Transverse colon (tissue), 4 donors: ENCODE measurements at regions not wholly inside any gene's neighbourhood (a gene's known extent, or its start where the extent isn't known, plus 50 kb on each side); places are given as distances from the start of the nearest gene placed in this dataset.

Experiments
- DNase-seq: peaks from one replicate; pipeline ENCODE4 v3.0.0-alpha.2; 2019
- H3K27ac ChIP-seq, 4 donors: fragments of 200-600 bp; sonication (generic); 2 replicates each; pipeline ENCODE4 v1.5.1; 2016 to 2018; ENCODE audit warnings: inconsistent platforms in 4 of 4
- H3K27me3 ChIP-seq: fragments of 200-600 bp; sonication (generic); 2 replicates; pipeline ENCODE4 v1.5.1; 2017; ENCODE audit warnings: inconsistent platforms
- H3K36me3 ChIP-seq, 4 donors: fragments of 200-600 bp; sonication (generic); 2 replicates each; pipeline ENCODE4 v1.5.1; 2017 to 2019; ENCODE audit warnings: inconsistent platforms in 4 of 4
- H3K4me1 ChIP-seq, 4 donors: fragments of 200-600 bp; sonication (generic); 2 replicates each; pipeline ENCODE4 v1.5.1; 2017 to 2020; ENCODE audit warnings: inconsistent platforms in 4 of 4
- H3K4me3 ChIP-seq, 4 donors: fragments of 200-600 bp; sonication (generic); 1 replicate in 1 of 4; 2 replicates in 3 of 4; pipeline versions ENCODE4 v1.5.1 to v1.6.1; 2017 to 2019; ENCODE audit warnings: inconsistent platforms in 4 of 4
- H3K9me3 ChIP-seq, 2 donors: fragments of 200-600 bp; sonication (generic); 2 replicates each; pipeline ENCODE4 v1.5.1; 2017 to 2019; ENCODE audit warnings: inconsistent platforms in 2 of 2
- EP300 ChIP-seq: sonication (generic); formaldehyde crosslinking; IDR thresholded peaks from one replicate; pipeline ENCODE4 v1.6.1; 2017; ENCODE audit warnings: antibody characterized with exemption, low read depth
- POLR2A ChIP-seq: fragments of 450-650 bp; IDR thresholded peaks from one replicate; pipeline ENCODE4 v1.6.1; 2016; ENCODE audit warnings: antibody characterized with exemption, mild to moderate bottlenecking, moderate library complexity
- POLR2AphosphoS5 ChIP-seq, 3 donors: sonication (generic); formaldehyde crosslinking; IDR thresholded peaks; one replicate each; pipeline ENCODE4 v1.6.1; 2016; ENCODE audit warnings: antibody characterized with exemption in 3 of 3
- WGBS, 2 donors: methylation state at CpG; one replicate each; pipeline ENCODE4 v1.1.5; 2018; ENCODE audit warnings: low coverage in 1 of 2; 5-methylcytosine and 5-hydroxymethylcytosine counted together
- in situ Hi-C, 4 donors: fragments of 200-750 bp; cut with MboI; loops; one replicate each; pipeline versions ENCODE4 v1.15.0 to v1.15.1; 2017; ENCODE audit warnings: low sequenced_read_pairs in 3 of 4, low pct_ligation_motif_present in 1 of 4, low pct_unique_long_range_greater_than_20kb in 1 of 4
- intact Hi-C: fragments of 100-400 bp; cut with DNase I; formaldehyde crosslinking; loops from one replicate; pipeline ENCODE4 v1.15.1; 2023; ENCODE audit warnings: low total_unique reads
- TF ChIP-seq, protein P1 (sequence below), 5 experiments: fragments of 200-600 bp in 3 of 5; fragments of 450-650 bp in 2 of 5; sonication (generic) in 3 of 5; IDR thresholded peaks; 1 replicate in 2 of 5; 2 replicates in 3 of 5; pipeline ENCODE4 v1.5.1; 2016 to 2017; ENCODE audit warnings: antibody characterized with exemption in 5 of 5, inconsistent platforms in 3 of 5, mild to moderate bottlenecking in 2 of 5, moderate library complexity in 1 of 5

- 73 to 74% methylated on average over 2 of the region's 2 CpGs for WGBS, 2 donors
- in situ Hi-C loops, result no loop called here
- Histone ChIP-seq H3K36me3 (no peaks in the 10 kb centered on the region), H3K27ac (no peak overlapping the region), H3K9me3 (no peaks in the 10 kb centered on the region), H3K4me3 (no peak overlapping the region), H3K27me3 (no peaks in the 10 kb centered on the region), H3K4me1 (no peaks in the 10 kb centered on the region)
- no peak for TF ChIP-seq POLR2A
- no peak for TF ChIP-seq EP300
- intact Hi-C loops, result no loop called here
- no peak for DNase-seq
Observed at GRCh38 chr4:20317424-20317985, 65.8 kb downstream of the SLIT2 start.

DNA sequence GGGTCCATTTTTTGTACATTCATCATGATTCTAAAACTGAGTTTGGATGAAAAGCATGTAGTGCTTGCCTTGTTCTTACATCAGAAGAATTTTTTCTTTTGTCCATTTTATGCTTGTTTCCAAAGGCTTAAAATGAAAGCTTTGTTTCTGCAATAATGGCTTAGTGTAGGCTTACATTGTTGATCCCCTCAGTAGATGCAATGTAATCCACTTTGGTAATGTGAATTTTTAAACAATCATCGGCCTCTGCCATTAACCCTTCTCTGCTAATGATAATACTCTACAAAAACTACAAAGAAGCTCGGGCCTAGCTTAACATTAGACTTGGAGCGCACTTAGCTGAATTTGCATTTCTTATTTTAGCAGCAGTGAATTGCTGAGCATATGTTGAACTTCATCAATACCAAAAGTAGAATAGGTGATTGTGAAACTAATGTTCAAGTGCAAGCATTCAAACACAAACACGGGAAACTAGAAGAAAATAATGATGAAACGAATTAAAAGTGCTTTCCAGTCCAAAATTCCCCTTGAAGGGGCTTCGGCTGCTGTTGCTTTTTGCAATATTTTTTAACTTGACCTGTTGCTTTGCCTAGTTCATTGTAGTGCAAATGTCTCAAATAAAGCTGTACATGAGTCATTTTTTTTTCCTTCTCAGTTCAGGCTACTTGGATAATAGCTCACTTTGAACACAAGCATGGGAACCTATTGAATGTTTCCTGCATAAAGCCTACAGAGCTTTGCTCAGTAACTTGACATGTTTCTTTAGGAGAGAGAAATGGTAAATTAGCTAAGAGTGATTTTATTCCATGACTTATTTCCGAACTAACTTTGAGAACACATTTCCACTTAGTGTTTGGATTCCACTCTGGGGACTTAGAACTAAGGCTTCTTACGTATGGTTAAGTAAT lies 66.5 kb downstream of the SLIT2 start:
- H3K9me3 ChIP-seq, result no peaks in the 10 kb centered on the region
- DNase-seq, result no peak
- no peaks in the 10 kb centered on the region for H3K27me3 ChIP-seq
- TF ChIP-seq, protein P1, sequence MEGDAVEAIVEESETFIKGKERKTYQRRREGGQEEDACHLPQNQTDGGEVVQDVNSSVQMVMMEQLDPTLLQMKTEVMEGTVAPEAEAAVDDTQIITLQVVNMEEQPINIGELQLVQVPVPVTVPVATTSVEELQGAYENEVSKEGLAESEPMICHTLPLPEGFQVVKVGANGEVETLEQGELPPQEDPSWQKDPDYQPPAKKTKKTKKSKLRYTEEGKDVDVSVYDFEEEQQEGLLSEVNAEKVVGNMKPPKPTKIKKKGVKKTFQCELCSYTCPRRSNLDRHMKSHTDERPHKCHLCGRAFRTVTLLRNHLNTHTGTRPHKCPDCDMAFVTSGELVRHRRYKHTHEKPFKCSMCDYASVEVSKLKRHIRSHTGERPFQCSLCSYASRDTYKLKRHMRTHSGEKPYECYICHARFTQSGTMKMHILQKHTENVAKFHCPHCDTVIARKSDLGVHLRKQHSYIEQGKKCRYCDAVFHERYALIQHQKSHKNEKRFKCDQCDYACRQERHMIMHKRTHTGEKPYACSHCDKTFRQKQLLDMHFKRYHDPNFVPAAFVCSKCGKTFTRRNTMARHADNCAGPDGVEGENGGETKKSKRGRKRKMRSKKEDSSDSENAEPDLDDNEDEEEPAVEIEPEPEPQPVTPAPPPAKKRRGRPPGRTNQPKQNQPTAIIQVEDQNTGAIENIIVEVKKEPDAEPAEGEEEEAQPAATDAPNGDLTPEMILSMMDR (IDR thresholded peaks at IDR 0.05), result no peak
- no peak for TF ChIP-seq POLR2AphosphoS5 (IDR thresholded peaks at IDR 0.05)
- TF ChIP-seq EP300, result no peak
- no peak for TF ChIP-seq POLR2A
- in situ Hi-C loops, result no loop called here
- H3K27ac ChIP-seq, result no peak overlapping the region
- intact Hi-C loops, result no loop called here
- WGBS, 2 donors, result 73% methylated on average over 8 of the region's 8 CpGs
- no peaks in the 10 kb centered on the region for H3K4me1 ChIP-seq
- no peaks in the 10 kb centered on the region for H3K36me3 ChIP-seq
- H3K4me3 ChIP-seq, result no peak overlapping the region

DNA sequence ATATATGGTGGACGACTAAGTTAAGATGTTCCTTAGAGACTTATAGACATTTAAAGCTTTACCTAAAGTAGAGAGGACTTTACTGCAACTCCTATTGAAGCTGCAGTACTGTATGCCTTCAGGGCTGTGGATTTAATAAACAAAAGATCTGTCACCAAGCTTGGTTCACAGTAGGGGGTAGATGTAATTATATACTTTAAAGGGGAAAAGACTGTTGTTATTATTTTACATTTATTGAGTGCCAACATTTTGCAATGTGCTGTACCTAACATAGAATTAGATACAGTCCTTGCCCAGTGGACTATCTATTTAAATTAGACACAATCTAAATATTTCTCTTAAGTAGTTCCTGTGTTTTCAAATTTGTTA lies 67.2 kb downstream of the SLIT2 start:
- Histone ChIP-seq H3K36me3 (no peaks in the 10 kb centered on the region), H3K4me1 (no peaks in the 10 kb centered on the region), H3K4me3 (no peak overlapping the region), H3K27ac (no peak overlapping the region), H3K9me3 (no peaks in the 10 kb centered on the region), H3K27me3 (no peaks in the 10 kb centered on the region)
- intact Hi-C loops (no loop called here), in situ Hi-C loops (no loop called here)
- TF ChIP-seq, protein P1 (IDR thresholded peaks at IDR 0.05), result no peak
- TF ChIP-seq POLR2AphosphoS5 (IDR thresholded peaks at IDR 0.05) (no peak), POLR2A (no peak), EP300 (no peak)
- WGBS, 2 donors, result 72 to 85% methylated on average over 1 of the region's 1 CpG
- DNase-seq, result no peak

- WGBS, 2 donors, result 87 to 93% methylated on average over 6 of the region's 6 CpGs
- in situ Hi-C loops, result no loop called here
- H3K9me3 ChIP-seq, result no peaks in the 10 kb centered on the region
- intact Hi-C loops, result no loop called here
- DNase-seq, result no peak
- H3K36me3 ChIP-seq, result no peaks in the 10 kb centered on the region
- H3K27me3 ChIP-seq, result no peaks in the 10 kb centered on the region
- TF ChIP-seq, protein P1 (IDR thresholded peaks at IDR 0.05), result no peak
- no peak for TF ChIP-seq EP300
- TF ChIP-seq POLR2A, result no peak
- TF ChIP-seq POLR2AphosphoS5 (IDR thresholded peaks at IDR 0.05), result no peak
- no peak overlapping the region for H3K27ac ChIP-seq
- no peak overlapping the region for H3K4me3 ChIP-seq
- no peaks in the 10 kb centered on the region for H3K4me1 ChIP-seq
Observed at GRCh38 chr4:20319825-20320612, 68.3 kb downstream of the SLIT2 start.
